RWPE1 (cell line): ENCODE measurements at regions not wholly inside any gene's neighbourhood (a gene's known extent, or its start where the extent isn't known, plus 50 kb on each side); places are given as distances from the start of the nearest gene placed in this dataset.

Experiments used
- CTCF ChIA-PET: fragments of 350-600 bp; sonication (Branson Sonifier 250); formaldehyde crosslinking; extraction: SDS; loops from one replicate; lab custom pipeline; 2021; lab: Yijun Ruan, JAX
- POLR2A ChIA-PET: fragments of 400-600 bp; formaldehyde crosslinking; extraction: SDS; loops from one replicate; lab custom pipeline; 2020; ENCODE audit warnings: antibody characterized with exemption; ENCODE audit not compliant: low non-redundant PET; lab: Yijun Ruan, JAX
- DNase-seq: peaks from one replicate; pipeline ENCODE4 v3.0.0; 2012; ENCODE audit warnings: low spot score
- H3K27ac ChIP-seq: fragments of 450-650 bp; 2 replicates; pipeline ENCODE4 v1.5.1; 2017
- CTCF ChIP-seq: fragments of 450-650 bp; conservative IDR thresholded peaks from 2 replicates; pipeline ENCODE4 v1.5.1; 2017; ENCODE audit warnings: low read depth, mild to moderate bottlenecking

GRCh38 chr4:85406185-85406584, 68.8 kb upstream of the ARHGAP24 start:
- TF ChIP-seq CTCF, result no peak
- POLR2A ChIA-PET, result no interaction called here
- CTCF ChIA-PET, result no interaction called here
- no peak for DNase-seq
- H3K27ac ChIP-seq, result no peak overlapping the region

- POLR2A ChIA-PET, result no interaction called here
- DNase-seq, result no peak
- TF ChIP-seq CTCF, result no peak
- CTCF ChIA-PET, result no interaction called here
- no peak overlapping the region for H3K27ac ChIP-seq
Observed at GRCh38 chr4:85407546-85407945, 67.4 kb upstream of the ARHGAP24 start.

- TF ChIP-seq CTCF, result no peak
- ChIA-PET POLR2A (no interaction called here), CTCF (no interaction called here)
- no peak for DNase-seq
- H3K27ac ChIP-seq, result no peak overlapping the region
Observed at GRCh38 chr4:85408301-85408700, 66.6 kb upstream of the ARHGAP24 start.

GRCh38 chr4:85409251-85409650, 65.7 kb upstream of the ARHGAP24 start:
- CTCF ChIA-PET, result no interaction called here
- POLR2A ChIA-PET, result no interaction called here
- TF ChIP-seq CTCF, result no peak
- no peak overlapping the region for H3K27ac ChIP-seq
- no peak for DNase-seq

- TF ChIP-seq CTCF, result no peak
- POLR2A ChIA-PET, result no interaction called here
Observed at GRCh38 chr4:85411386-85411785, 63.6 kb upstream of the ARHGAP24 start.

GRCh38 chr4:85414972-85415371, 60.0 kb upstream of the ARHGAP24 start:
- ChIA-PET POLR2A (no interaction called here), CTCF (interaction anchor here (0.7 kb wide), 1 partner anchor 45 kb away, joined by 3 read pairs; no protein-coding TSS in a partner anchor)
- H3K27ac ChIP-seq, result no peak overlapping the region
- DNase-seq, result no peak
- no peak for TF ChIP-seq CTCF

More at GRCh38 chr4:85411386-85411785, 63.6 kb upstream of the ARHGAP24 start:
- CTCF ChIA-PET, result no interaction called here
- H3K27ac ChIP-seq, result no peak overlapping the region
- no peak for DNase-seq

- no peak overlapping the region for H3K27ac ChIP-seq
- DNase-seq, result no peak
- no peak for TF ChIP-seq CTCF
- POLR2A ChIA-PET, result no interaction called here
- CTCF ChIA-PET, result no interaction called here
Observed at GRCh38 chr4:85416094-85416493, 58.9 kb upstream of the ARHGAP24 start.
